Body of pancreas (tissue), 4 donors: ENCODE measurements at regions not wholly inside any gene's neighbourhood (a gene's known extent, or its start where the extent isn't known, plus 50 kb on each side); places are given as distances from the start of the nearest gene placed in this dataset.
"Not testable (repeated sequence)": the region's sequence is repeated elsewhere in the genome, so short reads cannot be mapped to it uniquely, and the experiment has no call there.

Source experiments
- ATAC-seq: fragments of 150-250 bp; one replicate; pipeline ENCODE4 v1.9.1; 2016
- DNase-seq, 4 donors: peaks; one replicate each; pipeline ENCODE4 v3.0.0-alpha.2; 2019
- H3K27ac ChIP-seq, 4 donors: fragments of 200-600 bp; sonication (generic); 1 replicate in 3 of 4; 2 replicates in 1 of 4; pipeline versions ENCODE4 v1.5.1 to v1.6.1; 2016 to 2019; ENCODE audit warnings: mild to moderate bottlenecking in 1 of 4, mixed read lengths in 1 of 4, moderate library complexity in 1 of 4
- H3K27me3 ChIP-seq, 2 donors: fragments of 200-600 bp; sonication (generic); one replicate each; pipeline ENCODE4 v1.6.0; 2016; ENCODE audit warnings: mild to moderate bottlenecking in 1 of 2
- H3K36me3 ChIP-seq, 2 donors: fragments of 200-600 bp; sonication (generic); replicated peaks in 1 of 2; 2 replicates each; pipeline ENCODE4 v1.5.1; 2016; ENCODE audit warnings: low read depth in 2 of 2; ENCODE audit not compliant: insufficient read depth in 1 of 2
- H3K4me1 ChIP-seq: fragments of 200-600 bp; sonication (generic); one replicate; pipeline ENCODE4 v1.6.0; 2016
- H3K4me3 ChIP-seq, 2 donors: fragments of 200-600 bp; sonication (generic); 1 replicate in 1 of 2; 2 replicates in 1 of 2; pipeline ENCODE4 v1.5.1; 2016 to 2019
- H3K9me3 ChIP-seq, 3 donors: fragments of 200-600 bp; sonication (generic); 1 replicate in 2 of 3; 2 replicates in 1 of 3; pipeline ENCODE4 v1.5.1; 2016
- CTCF ChIP-seq, 7 experiments: fragments of 450-650 bp in 4 of 7; fragments of 200-600 bp in 3 of 7; sonication (generic) in 3 of 7; IDR thresholded peaks; one replicate each; pipeline ENCODE4 v1.5.1; 2016 to 2019; ENCODE audit warnings: antibody characterized with exemption in 7 of 7
- POLR2A ChIP-seq, 3 donors: fragments of 450-650 bp; IDR thresholded peaks; one replicate each; pipeline ENCODE4 v1.6.1; 2016; ENCODE audit warnings: antibody characterized with exemption in 3 of 3, mild to moderate bottlenecking in 2 of 3
- WGBS, 2 donors: methylation state at CpG; one replicate each; pipeline ENCODE4 v1.1.5; 2017; 5-methylcytosine and 5-hydroxymethylcytosine counted together
- intact Hi-C: fragments of 100-400 bp; cut with DNase I; formaldehyde crosslinking; loops from one replicate; pipeline ENCODE4 v1.15.1; 2023

GRCh38 chr14:37776791-37777499, 181.5 kb downstream of the TTC6 start:
- 83 to 99% methylated on average over 4 of the region's 4 CpGs for WGBS, 2 donors
- DNase-seq (no peak), ATAC-seq (no peak)
- Histone ChIP-seq H3K9me3 (no peaks in the 10 kb centered on the region), H3K4me1 (no peaks in the 10 kb centered on the region), H3K27me3 (no peaks in the 10 kb centered on the region), H3K27ac (no peak overlapping the region), H3K4me3 (no peak overlapping the region), H3K36me3 (no peaks in the 10 kb centered on the region)
- intact Hi-C loops: no loop called here
- TF ChIP-seq POLR2A (IDR thresholded peaks at IDR 0.05) (no peak), CTCF (IDR thresholded peaks at IDR 0.05) (no peak)

- Histone ChIP-seq H3K4me3 (no peak overlapping the region), H3K9me3 (no peaks in the 10 kb centered on the region), H3K36me3 (no peaks in the 10 kb centered on the region), H3K27me3 (no peaks in the 10 kb centered on the region), H3K27ac (no peak overlapping the region), H3K4me1 (no peaks in the 10 kb centered on the region)
- no peak for ATAC-seq
- intact Hi-C loops: no loop called here
- 70 to 76% methylated on average over 5 of the region's 5 CpGs for WGBS, 2 donors
- no peak for DNase-seq
- TF ChIP-seq CTCF (IDR thresholded peaks at IDR 0.05) (no peak), POLR2A (IDR thresholded peaks at IDR 0.05) (no peak)
Measured at GRCh38 chr14:37778135-37778943, 182.9 kb downstream of the TTC6 start.

GRCh38 chr14:37779480-37779879, 184.1 kb downstream of the TTC6 start:
- no peaks in the 10 kb centered on the region for H3K9me3 ChIP-seq
- ATAC-seq (no peak), DNase-seq (no peak)
- intact Hi-C loops: no loop called here
- no peak overlapping the region for H3K27ac ChIP-seq
- no peaks in the 10 kb centered on the region for H3K27me3 ChIP-seq
- TF ChIP-seq POLR2A (IDR thresholded peaks at IDR 0.05) (no peak), CTCF (IDR thresholded peaks at IDR 0.05) (no peak)
- no peaks in the 10 kb centered on the region for H3K36me3 ChIP-seq
- no peak overlapping the region for H3K4me3 ChIP-seq
- no peaks in the 10 kb centered on the region for H3K4me1 ChIP-seq

GRCh38 chr14:37780731-37781130, 185.3 kb downstream of the TTC6 start:
- H3K36me3 ChIP-seq, H3K27me3 ChIP-seq, H3K4me3 ChIP-seq, H3K9me3 ChIP-seq, intact Hi-C loops, H3K4me1 ChIP-seq, DNase-seq, H3K27ac ChIP-seq, ATAC-seq: not testable (repeated sequence)
- 73 to 78% methylated on average over 4 of the region's 4 CpGs for WGBS, 2 donors

GRCh38 chr14:37784203-37784826, 188.9 kb downstream of the TTC6 start:
- 40 to 54% methylated on average over 3 of the region's 3 CpGs for WGBS, 2 donors
- H3K4me3 ChIP-seq, intact Hi-C loops, H3K4me1 ChIP-seq, H3K36me3 ChIP-seq, H3K27ac ChIP-seq, DNase-seq, H3K27me3 ChIP-seq, H3K9me3 ChIP-seq, ATAC-seq: not testable (repeated sequence)

GRCh38 chr14:37784827-37785223, 189.4 kb downstream of the TTC6 start:
- H3K27me3 ChIP-seq, intact Hi-C loops: not testable (repeated sequence)

GRCh38 chr14:37785298-37785697, 189.9 kb downstream of the TTC6 start:
- H3K4me3 ChIP-seq, intact Hi-C loops, H3K36me3 ChIP-seq, H3K27me3 ChIP-seq, H3K4me1 ChIP-seq, ATAC-seq, H3K27ac ChIP-seq, DNase-seq, H3K9me3 ChIP-seq: not testable (repeated sequence)
- 67 to 74% methylated on average over 9 of the region's 9 CpGs for WGBS, 2 donors

More at GRCh38 chr14:37784827-37785223, 189.4 kb downstream of the TTC6 start:
- not testable (repeated sequence) for H3K4me3 ChIP-seq, H3K4me1 ChIP-seq, H3K9me3 ChIP-seq, ATAC-seq, H3K36me3 ChIP-seq, H3K27ac ChIP-seq, DNase-seq

- H3K4me3 ChIP-seq, ATAC-seq, H3K27me3 ChIP-seq, H3K9me3 ChIP-seq, H3K36me3 ChIP-seq, DNase-seq, H3K4me1 ChIP-seq, intact Hi-C loops, H3K27ac ChIP-seq: not testable (repeated sequence)
- 67 to 92% methylated on average over 9 to 14 of the region's 14 CpGs for WGBS, 2 donors
Measured at GRCh38 chr14:37786114-37786625, 190.7 kb downstream of the TTC6 start.
